ENCODE measurements at regions not wholly inside any gene's neighbourhood (a gene's known extent, or its start where the extent isn't known, plus 50 kb on each side); places are given as distances from the start of the nearest gene placed in this dataset.

DNA sequence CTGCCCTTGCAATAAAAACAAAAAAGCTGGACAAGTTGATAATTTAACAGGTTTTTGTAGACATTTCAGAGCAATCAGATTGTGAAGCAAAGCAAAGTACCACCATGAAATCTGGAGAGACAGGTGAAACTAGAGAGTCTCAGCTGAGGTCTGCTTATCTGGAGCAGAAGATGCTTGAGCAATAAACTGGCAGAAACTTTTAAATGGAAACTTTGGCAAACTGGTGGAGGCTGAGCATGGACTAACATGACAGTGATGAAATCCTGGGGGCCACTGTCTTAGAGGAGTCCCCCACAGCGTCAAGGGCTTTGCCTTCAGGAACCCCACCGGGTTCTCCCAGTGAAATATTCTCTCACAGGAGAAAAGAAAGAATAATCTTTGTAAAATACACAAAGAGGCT lies 416.3 kb upstream of the B3GALT2 start:
- no peak for DNase-seq (ENCODE audit: low spot score)

DNA sequence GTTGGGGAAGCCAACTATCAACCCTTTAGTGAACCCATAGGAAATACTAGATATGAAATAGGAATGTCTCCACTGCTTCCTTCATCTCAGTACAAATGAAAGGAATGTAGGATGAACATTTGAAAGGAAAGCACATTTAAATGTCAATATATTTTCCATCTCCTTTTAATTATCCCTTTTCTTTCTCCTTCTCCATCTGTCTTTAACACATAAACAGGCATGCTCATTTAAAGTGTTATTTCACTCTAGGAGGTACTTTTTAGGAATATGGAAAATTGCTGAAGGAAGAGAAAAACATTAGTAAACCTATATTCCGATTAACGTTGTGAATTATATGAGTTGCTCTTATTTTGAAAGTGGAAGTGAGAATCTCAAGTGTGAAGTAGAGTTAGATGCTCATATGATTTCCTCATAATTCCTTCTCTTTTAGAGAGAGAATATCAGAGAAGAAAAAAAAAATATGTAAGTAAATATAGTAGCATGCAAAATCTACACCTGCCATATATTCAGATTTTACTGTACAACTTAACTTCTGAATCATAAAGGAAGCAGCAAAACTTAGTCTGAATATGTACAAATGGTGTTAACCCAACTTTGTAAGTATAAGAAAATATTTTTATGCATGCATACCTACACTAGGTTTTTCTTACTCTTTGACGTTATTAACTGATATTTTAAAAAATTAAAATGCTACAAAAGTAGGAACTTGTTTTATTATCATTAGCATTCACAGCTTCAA lies 406.9 kb upstream of the B3GALT2 start:
- DNase-seq (ENCODE audit: low spot score) = no peak

DNA sequence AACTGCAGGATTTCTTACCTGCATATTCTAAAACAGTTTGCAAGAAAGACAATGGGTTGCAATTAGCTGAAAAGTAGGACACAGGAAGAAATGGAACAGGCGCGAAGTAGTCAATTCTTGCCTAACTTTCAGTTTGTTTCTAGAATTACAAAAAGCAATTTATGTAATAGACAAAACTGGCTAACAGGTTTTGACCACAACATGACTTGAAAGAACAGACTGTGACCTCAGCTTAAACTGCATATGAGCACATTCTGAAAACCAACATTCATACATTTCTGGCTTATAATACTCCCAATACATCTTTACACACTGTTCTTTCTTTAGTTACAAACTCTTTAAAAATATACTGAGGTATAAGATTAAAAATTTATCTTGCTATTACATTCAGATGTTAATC lies 405.9 kb upstream of the B3GALT2 start:
- no peak for DNase-seq (ENCODE audit: low spot score)

DNA sequence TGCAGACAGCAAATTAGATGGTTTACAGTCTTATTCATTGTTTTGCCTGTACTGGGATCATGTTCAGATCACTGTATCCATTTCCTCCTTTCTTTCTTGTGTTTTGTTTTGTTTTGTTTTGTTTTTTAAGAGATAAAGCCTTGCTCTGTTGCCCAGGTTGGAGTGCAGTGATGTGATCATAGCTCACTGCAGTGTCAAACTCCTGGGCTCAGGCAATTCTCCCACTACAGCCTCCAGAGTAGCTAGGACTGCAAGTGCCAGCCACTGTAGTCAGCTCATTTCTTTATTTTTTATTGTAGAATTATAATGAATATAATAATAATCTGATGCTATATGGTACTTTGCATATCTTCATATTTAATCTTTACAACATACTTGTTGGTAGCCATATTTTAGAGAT lies 403.7 kb upstream of the B3GALT2 start:
- no peak for DNase-seq (ENCODE audit: low spot score)

DNA sequence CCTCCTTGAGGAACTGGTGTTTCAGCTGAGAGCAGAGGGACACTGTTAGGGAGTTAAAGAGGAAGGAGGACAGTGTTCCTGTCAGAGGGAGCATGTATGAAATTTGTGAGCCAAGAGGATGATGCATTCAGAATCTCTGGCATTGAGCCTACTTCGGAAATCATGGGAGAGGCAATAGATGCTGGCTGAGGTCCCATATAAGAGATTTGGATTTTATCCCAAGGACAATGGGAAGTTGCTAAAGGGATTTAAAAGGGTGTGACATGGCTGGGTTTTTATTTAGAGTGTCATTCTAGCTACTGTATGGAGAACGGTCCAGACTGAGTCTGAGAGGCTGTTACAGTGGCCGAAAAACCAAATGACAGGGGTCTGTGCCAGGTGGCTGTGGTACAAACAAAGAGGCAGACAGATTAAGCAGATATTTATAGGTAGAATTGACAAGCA lies 403.2 kb upstream of the B3GALT2 start:
- no peak for DNase-seq (ENCODE audit: low spot score)

DNA sequence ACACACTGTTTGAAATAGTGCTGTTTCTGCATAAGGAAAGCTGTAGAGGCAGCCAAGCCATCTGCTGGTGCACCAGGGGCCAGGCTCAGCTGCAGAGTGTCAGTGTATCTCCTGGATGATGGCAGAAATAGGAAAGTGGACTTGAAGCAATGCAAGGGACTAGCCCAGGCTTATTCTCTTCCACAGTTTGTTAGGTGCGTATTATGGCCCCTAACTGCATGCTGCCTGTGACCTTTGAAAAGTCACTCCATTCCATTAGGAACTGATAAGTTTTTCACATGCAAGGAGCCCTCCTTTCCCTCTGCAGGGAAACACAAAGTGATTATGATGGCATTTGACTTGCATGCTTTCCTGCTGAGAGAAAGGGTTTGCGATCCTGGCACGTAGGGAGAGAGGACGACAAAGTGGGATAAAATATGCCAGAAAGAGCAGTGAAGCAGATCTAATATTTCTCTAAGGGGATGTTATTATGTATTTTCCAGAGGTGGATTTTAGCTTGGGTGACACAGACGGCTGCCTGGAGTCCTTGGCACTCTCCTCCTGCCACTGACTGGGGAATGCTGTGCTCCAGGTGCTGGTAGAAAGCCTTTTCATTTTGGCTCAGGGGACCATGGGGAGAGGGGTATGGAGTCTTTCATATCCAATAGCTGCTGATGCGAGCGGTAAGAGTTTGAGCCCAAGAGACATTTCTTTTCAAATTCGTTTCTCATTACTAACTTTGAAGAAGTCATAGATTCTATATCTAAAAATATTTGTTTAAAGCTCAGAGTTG lies 402.1 kb upstream of the B3GALT2 start:
- DNase-seq (ENCODE audit: low spot score) = no peak

DNA sequence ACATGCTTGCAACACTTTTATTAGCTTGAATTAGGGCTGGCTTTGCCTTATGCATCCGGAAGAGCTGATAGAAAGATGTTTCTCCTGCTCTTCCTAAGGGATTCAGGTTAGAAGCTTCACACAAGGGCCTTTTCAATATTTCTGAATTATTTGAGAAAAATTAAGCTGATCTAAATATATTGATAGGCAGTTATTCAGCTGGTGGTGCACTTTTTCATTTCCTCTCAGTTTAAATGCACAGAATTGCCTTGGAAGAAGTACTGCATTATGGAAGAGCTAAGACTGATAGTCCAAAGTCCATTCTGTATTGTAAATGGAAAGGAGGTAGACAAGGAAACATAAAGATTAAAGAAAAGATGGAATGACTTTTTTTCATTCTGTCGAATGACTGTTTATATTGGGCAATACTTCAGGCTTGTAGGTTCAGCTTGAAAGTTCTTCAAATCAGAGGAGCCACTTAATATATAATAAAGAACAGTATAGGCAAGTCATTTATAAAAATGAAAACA lies 398.4 kb upstream of the B3GALT2 start:
- no peak for DNase-seq (ENCODE audit: low spot score)

DNA sequence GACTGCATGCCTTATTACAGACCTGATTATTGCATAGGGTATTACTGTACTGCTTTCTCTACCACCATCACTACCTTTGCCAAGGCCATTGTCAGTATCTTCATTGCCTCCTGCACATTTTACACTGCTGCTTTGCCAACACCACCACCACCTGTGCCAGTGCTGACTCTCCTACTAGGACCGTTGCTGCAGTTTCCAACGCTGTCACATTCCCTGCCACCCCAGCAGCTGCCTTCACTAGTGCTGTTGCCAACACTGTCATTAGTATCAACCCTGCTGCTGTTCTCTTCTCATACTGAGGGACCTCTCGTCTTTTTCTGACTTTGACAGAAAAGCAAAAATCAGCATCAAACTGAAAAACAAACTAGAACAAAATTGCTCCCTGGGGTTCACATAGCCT lies 394.9 kb upstream of the B3GALT2 start:
- no peak for DNase-seq (ENCODE audit: low spot score)

DNA sequence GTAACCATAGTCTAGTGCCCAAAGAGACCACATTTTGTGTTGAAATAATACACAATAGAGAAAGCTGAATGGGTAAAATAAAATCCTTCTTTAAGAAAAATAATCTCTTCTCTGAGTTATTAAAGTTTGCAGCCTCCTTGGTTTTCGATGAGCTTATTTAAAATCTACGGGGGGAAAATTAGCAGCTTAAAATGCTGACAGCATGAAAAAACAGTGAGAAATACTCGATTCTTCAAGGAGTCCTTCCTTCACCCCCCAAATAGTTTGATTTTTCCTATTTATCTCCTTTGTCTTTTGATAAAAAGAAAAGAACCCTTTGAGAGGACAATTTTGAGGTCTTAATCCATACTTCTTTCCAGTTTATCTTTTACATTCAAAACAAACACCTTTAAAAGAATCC lies 394.0 kb upstream of the B3GALT2 start:
- no peak for DNase-seq (ENCODE audit: low spot score)

DNA sequence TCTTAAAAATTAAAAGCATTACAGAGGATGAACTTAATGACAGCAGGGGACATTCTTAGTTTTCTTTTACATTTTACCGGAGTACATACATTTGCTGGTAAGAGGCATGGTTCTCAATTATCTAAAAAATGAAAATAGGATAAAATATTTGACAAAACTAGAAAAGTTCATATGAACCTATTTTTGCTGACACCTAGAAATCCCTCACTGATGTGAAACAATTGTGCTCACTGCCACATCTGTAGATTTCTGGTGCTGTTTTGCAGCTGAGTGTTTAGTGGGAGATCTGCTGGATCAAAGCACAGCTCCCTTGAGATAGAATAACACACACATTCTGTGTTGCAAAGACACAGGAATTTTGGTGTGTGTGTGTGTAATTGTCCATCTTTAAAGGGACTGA lies 392.9 kb upstream of the B3GALT2 start:
- DNase-seq (ENCODE audit: low spot score) = no peak

DNA sequence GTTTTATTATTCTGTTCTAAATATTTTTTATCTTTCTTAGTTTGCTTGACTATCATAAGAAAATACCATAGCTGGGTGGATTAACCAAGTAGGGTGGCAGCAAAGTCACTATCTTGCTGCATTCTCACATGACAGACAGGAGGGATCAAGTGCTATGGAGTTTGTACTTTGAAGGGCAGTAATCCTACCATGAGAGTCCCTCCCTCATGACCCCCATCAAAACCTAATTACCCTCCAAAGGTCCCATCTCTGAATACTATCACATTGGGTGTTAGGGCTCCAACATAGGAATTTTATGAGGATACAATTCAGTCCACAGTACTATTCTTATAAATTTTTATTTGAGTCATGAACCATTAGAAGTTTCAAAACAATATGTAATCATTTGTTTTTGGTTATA lies 388.5 kb upstream of the B3GALT2 start:
- DNase-seq (ENCODE audit: low spot score) = no peak

DNA sequence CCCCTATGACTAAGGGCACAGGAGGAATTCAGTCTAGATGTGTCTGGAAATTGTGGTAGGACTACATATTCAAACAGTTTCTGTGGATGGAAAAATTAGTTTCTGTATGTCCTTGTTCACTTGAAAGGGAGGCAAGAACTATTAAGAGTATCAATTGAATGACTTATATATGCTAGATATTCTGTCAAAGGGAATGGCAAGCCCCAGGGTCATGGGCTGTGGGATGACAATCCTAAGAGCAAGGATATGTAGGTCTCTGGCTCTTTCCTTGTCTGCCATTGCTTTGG lies 383.5 kb upstream of the B3GALT2 start:
- no peak for DNase-seq (ENCODE audit: low spot score)

DNA sequence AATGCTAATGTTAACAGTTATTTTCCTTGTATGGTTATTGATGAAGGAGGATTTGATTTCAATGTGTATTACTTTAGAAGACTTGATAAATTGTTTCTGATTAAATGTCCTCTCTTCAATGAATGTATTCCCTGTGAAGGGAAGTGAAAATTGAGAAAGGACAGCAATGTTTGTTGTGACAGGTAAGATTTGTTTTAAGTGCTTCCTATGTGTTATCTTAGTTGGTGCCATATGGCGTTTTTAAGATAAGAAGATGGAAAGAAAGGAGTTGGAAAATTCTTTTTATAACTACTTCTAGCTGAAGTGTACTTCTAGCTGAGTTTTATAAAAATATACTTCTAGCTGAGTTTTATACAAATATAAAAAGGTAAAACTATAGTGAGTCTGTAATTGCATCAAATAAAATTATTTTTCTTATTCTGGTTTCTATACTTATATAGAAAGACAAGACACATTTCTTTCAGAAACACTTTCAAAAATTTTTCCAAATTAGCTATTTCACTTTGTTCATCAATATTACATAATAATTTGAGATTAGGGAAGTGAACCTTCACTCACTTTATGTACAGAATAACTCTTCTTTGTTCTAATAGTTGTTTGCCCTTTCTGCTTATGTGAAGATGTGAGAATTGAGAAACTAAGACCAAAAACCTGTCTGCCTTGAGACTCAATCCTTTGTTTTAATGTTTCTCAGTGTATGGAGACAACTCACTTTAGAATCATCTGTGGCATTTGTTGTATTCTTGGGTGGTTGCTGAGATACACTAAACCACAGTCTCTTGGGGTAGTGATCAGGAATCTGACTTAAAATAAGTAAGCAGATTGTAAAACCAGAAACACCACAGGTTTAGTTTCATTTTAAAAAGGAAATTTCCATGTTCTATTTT lies 382.9 kb upstream of the B3GALT2 start:
- no peak for DNase-seq (ENCODE audit: low spot score)

DNA sequence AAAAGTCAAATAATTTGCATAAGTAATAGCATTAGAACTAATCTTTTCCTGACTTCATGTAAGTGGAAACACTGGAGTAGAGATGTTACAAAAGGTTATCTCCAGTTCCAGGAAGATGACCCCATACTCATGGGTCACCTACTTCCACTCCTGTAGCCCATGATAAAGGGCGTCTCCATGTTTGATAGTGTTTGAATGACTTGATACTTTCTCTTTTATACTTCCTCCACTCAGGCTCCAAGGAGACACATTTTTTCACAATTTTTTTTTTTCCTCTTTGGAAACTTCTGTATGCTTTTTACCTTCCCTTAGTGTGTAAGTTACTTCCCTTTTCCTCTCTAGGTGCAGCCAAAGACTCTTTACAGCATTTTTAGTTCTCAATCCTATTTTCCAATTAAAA lies 382.1 kb upstream of the B3GALT2 start:
- DNase-seq (ENCODE audit: low spot score) = no peak

DNA sequence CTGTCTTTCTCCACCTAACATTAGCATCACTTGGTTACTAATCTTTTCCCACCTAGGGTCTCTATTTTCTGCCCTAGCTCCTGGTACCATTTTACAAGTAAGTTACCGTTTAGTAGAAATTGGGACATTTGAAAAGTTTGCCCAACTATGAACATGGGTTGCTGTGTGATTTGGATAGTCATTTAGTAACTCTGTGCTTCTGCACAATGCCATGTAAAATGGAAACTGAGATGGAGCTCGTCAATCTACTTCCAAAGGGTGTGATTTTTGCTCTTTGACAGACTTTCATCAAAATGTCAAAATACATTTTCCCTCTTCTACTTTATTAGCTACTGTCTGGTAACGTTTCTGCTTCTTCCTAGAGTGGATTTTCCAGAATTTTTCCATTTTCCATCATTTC lies 381.5 kb upstream of the B3GALT2 start:
- DNase-seq (ENCODE audit: low spot score) = no peak

DNA sequence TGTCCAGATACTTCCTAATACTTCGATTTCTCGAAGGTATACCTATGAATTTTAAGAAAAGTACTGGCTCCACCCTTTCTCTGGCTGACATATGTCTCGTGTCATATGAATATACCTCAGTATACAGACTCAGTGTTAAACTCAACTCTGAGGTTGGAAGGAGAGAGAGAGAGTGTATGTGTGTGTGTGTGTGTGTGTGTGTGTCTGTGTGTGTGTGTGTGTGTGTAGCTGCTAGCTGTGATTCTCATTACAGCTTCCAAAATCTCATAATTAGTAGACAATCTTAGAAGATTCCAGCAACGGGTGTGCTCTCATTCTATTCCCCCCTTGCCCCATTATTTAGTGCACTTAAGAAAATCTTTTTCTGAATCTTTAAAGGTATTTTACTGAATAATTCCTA lies 380.3 kb upstream of the B3GALT2 start:
- DNase-seq (ENCODE audit: low spot score) = no peak

DNA sequence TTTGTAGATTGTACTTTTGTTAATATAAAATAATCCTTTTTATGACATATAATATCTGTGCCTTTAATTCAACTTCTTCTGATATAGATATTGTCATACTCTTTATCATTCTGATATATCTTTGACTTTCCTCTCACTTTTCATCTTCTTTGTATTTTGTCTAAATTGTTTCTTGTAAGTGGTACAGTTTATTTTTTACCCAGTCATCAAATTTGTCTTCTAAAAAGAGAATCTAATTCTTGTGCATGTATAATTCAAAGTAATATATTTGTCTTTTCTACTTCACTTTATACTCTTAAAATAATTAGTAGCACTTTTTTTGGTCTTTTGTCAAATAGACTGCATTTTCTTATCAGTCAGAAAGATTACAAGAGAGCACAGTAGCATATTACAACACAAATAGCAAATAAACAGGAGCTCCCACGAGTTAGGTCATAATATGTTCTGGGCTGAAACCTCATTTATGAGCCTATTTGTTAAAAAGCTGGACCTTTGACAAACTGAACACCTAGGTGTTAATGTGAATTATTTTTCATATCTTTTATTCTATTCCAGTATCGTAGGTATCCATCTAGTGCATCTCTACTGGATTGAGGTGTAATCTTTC lies 379.7 kb upstream of the B3GALT2 start:
- no peak for DNase-seq (ENCODE audit: low spot score)

DNA sequence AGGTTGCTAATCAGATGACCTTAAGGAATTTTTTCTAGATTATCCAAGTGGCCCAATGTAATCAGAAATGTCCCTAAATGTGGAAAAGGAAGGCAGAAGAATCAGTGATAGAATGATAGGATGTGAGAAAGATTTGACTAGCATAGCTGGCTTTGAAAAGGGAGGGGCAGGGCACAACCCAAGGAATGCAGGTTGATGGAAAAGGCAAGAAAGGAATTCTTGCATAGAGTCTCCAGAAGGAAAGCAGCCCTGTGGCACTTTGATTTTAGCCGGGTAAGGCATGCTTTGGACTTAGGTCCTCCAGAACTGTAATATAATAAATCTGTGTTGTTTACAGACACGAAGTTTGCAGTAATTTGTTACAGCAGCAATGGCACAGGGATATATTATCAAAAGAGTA lies 375.7 kb upstream of the B3GALT2 start:
- DNase-seq (ENCODE audit: low spot score) = no peak

DNA sequence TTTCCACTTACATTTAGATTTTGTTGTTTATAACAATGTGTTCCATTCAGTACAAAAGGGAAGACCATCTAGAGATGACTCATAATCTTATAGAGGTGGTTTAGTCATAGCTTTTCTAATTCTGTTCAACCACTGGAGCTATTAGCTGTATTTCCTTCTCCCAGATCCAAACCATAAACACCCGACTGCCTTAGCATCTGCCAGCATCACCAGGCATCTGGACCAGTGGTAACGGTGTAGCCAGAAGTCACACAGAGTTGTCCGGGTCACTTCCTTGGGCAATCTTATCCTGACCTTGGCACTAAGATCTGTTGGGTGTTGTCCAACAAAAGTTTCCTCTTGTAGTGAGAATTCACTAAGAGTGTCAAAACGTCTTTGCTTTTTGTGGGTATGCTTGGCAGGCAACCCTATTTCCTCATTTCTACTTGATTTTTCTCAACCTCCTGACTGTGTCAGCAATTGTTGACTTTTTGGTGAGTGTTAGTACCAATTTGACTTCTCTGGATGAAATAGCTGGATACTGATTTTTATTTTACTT lies 372.1 kb upstream of the B3GALT2 start:
- DNase-seq (ENCODE audit: low spot score) = no peak

DNA sequence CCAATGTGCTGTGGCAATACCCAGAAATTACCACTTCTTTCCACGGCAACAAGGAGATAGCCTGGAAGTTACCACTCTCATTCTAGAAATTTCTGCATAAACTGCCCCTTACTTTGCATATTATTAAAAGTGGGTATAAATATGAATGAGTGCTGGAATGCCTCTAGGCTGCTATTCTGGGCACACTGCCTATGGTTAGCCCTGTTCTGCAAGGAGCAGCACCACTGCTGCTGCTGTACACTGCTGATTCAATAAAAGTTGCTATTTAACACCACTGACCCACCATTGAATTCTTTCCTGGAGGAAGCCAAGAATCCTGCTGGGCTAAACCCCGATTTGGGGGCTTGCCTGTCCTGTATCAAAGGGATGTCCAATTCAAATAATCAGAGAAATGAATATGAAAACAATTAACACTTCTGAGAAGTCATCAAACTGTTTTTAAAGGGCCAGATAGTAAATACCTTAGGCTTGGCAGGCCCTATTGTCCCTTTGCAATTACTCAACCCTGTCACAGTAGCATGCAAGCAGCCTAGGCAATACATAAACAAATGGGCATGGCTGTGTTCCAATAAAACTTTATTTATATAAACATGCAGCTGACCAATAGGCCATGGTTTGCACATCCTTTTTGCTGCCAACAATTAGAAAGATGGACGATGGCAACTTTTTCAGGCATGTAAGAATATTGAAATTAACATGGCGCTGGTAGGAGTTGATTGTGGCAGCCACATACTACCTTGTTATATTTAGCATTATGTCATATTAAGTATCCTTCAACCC lies 369.4 kb upstream of the B3GALT2 start:
- no peak for DNase-seq (ENCODE audit: low spot score)

DNA sequence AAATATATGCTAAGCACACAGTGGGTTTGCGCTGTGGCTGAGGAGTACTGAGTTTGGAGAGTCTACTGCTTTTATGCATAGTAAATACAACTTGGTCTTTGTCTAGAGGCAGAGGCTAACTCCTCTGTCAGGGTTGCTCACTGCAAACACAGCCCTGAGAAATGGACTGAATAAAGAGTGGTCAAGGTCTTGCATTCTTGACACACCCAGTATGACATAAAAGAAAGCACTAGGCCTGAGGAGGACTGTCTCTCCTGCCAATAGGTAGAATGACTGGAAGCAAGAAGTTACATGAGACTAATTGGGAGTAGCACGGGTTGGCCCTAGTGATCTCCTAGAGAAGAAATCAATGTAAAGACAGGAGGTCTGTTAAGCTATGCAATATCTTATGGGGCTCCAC lies 367.2 kb upstream of the B3GALT2 start:
- DNase-seq (ENCODE audit: low spot score) = no peak

Measured in NAMALWA (cell line).